ENCODE measurements at regions not wholly inside any gene's neighbourhood (a gene's known extent, or its start where the extent isn't known, plus 50 kb on each side); places are given as distances from the start of the nearest gene placed in this dataset.

GRCh38 chrX:113759422-113759821 is 824.5 kb upstream of the HTR2C start:
- TF ChIP-seq CTCF (IDR thresholded peaks at IDR 0.05; ENCODE audit: borderline replicate concordance, extremely low read depth, low read length, poor library complexity, severe bottlenecking) (no peak), EZH2 (IDR thresholded peaks at IDR 0.05; ENCODE audit: borderline replicate concordance, low read depth, low read length, severe bottlenecking) (no peak)

Measured in DND-41 (cell line).